ENCODE measurements at regions not wholly inside any gene's neighbourhood (a gene's known extent, or its start where the extent isn't known, plus 50 kb on each side); places are given as distances from the start of the nearest gene placed in this dataset.

DNA sequence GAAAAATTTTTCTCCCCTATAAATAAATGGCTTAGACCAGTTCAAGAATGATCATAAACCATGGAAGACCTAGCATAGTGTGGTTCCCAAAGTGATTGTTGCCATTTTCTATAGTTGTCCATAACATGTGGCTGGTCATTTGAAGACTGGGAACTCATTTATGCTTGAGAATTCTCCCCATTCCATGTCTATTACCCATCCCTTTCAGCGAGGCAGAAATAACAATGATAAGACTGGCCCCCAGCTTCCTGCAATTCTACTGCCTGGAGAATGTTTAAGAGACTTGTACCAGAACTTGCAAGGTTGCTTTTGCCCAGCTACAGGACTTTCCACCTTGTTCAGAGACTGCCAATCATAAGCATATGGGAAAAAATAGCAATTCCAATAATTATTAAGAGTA is 146.5 kb upstream of the CDH11 start:
- TF ChIP-seq, protein P1, sequence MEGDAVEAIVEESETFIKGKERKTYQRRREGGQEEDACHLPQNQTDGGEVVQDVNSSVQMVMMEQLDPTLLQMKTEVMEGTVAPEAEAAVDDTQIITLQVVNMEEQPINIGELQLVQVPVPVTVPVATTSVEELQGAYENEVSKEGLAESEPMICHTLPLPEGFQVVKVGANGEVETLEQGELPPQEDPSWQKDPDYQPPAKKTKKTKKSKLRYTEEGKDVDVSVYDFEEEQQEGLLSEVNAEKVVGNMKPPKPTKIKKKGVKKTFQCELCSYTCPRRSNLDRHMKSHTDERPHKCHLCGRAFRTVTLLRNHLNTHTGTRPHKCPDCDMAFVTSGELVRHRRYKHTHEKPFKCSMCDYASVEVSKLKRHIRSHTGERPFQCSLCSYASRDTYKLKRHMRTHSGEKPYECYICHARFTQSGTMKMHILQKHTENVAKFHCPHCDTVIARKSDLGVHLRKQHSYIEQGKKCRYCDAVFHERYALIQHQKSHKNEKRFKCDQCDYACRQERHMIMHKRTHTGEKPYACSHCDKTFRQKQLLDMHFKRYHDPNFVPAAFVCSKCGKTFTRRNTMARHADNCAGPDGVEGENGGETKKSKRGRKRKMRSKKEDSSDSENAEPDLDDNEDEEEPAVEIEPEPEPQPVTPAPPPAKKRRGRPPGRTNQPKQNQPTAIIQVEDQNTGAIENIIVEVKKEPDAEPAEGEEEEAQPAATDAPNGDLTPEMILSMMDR (IDR thresholded peaks at IDR 0.05): no peak
- no peak for TF ChIP-seq POLR2AphosphoS5 (IDR thresholded peaks at IDR 0.05)
- TF ChIP-seq POLR2A (IDR thresholded peaks at IDR 0.05): no peak

Measured in breast epithelium (tissue), 3 donors.